GM10266 (cell line): ENCODE measurements at regions not wholly inside any gene's neighbourhood (a gene's known extent, or its start where the extent isn't known, plus 50 kb on each side); places are given as distances from the start of the nearest gene placed in this dataset.
"Not testable (repeated sequence)": the region's sequence is repeated elsewhere in the genome, so short reads cannot be mapped to it uniquely, and the experiment has no call there.

Source experiments
- DNase-seq: peaks from one replicate; pipeline ENCODE4 v3.0.0; 2012; ENCODE audit errors: extremely low spot score
- TF ChIP-seq, protein P1 (sequence below): IDR thresholded peaks from 2 replicates; pipeline ENCODE4 v1.5.1; 2012; ENCODE audit warnings: mild to moderate bottlenecking, low read depth; ENCODE audit not compliant: control insufficient read depth, insufficient read depth; ENCODE audit errors: missing control alignments

DNA sequence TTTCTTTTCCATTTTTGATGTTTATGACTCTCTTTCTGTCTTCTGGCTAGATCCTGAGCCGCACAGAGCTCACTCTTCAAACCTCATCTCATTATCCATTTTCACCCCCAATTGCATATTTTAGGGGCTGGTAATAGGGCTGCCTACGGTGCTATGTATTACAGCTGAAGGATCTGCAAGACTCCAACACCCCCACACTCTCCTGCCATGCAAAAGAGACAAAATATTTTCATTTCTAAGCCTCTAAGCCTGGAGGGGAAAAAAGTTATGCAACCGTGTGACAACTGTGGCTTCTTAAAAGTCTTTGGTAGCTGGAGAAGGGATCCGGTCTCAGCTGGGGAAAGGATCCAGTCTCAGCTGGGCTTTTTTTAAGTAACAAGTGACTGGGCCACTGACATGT is 311.6 kb downstream of the NPHP4 start:
- no peak for DNase-seq
- TF ChIP-seq, protein P1, sequence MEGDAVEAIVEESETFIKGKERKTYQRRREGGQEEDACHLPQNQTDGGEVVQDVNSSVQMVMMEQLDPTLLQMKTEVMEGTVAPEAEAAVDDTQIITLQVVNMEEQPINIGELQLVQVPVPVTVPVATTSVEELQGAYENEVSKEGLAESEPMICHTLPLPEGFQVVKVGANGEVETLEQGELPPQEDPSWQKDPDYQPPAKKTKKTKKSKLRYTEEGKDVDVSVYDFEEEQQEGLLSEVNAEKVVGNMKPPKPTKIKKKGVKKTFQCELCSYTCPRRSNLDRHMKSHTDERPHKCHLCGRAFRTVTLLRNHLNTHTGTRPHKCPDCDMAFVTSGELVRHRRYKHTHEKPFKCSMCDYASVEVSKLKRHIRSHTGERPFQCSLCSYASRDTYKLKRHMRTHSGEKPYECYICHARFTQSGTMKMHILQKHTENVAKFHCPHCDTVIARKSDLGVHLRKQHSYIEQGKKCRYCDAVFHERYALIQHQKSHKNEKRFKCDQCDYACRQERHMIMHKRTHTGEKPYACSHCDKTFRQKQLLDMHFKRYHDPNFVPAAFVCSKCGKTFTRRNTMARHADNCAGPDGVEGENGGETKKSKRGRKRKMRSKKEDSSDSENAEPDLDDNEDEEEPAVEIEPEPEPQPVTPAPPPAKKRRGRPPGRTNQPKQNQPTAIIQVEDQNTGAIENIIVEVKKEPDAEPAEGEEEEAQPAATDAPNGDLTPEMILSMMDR = no peak

DNA sequence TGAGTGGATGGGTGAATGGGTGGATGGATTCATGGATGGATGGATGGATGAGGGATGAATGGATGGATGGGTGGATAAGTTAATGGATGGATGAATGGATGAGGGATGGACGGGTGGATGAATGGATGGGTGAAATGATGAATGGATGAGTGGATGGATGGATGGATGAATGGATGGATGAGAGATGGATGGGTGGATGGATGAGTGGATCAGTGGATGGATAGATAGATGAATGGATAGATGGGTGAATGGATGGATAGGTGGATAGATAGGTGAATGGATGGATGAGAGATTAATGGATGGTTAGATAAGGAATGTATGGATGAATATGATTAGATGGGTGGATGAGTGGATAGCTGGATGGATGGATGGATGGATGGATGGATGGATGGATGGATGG is 313.5 kb downstream of the NPHP4 start:
- DNase-seq = no peak
- TF ChIP-seq, protein P1 = no peak

DNA sequence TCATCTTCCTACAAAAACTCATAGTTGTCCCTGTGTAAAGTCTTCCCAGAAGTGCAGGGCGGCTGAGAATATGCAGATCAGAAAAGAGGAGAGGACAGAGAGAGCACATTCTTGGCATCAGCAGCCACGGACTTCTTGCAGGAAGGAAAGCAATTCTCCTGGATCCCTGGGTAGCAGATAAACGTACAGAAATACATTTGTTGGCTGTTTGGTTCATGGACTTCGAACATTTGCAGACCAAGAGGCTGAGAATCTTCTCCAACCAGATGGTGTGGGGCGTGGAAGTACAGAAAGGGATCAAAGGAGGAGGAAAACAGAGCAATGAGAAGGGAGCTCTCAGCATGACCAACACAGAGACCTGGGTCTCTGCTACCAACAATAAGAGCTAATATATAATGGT is 319.9 kb downstream of the NPHP4 start:
- DNase-seq = not testable (repeated sequence)

DNA sequence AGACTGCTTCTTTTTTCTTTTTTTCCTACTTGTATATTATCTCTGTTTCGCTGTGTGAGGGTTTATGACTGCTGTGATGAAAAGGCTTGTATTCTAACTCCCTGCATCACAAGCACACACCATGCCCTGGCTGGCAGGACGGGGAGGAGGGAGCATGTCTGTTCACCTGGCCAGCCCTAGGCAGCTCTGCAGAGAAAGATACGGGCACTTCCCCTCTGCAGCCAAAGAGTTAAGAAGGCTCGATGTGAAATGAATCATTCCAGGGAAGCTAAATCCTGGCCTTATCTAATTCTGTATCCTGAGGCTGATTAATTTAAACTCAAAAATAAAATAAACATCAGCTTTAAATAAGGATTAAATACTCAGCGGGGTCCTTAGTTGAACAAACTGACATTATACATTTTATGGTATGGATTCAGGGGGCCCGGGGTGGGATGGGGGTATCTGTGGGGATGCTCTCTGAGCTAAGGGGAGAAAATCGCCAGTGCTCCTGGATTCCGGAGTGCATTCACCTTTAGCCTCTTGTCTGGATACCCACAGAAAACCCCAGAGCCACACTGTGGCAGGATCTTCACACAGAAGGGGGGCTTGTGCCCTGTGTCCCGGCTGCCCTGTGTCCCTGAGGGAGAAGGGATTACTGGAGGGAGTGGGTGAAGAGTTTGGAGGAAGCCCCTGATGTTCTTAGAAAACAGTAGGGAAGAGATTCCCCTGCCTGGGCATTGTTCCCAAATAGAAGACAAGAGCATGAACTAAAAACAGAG is 321.5 kb downstream of the NPHP4 start:
- TF ChIP-seq, protein P1 = no peak
- no peak for DNase-seq

DNA sequence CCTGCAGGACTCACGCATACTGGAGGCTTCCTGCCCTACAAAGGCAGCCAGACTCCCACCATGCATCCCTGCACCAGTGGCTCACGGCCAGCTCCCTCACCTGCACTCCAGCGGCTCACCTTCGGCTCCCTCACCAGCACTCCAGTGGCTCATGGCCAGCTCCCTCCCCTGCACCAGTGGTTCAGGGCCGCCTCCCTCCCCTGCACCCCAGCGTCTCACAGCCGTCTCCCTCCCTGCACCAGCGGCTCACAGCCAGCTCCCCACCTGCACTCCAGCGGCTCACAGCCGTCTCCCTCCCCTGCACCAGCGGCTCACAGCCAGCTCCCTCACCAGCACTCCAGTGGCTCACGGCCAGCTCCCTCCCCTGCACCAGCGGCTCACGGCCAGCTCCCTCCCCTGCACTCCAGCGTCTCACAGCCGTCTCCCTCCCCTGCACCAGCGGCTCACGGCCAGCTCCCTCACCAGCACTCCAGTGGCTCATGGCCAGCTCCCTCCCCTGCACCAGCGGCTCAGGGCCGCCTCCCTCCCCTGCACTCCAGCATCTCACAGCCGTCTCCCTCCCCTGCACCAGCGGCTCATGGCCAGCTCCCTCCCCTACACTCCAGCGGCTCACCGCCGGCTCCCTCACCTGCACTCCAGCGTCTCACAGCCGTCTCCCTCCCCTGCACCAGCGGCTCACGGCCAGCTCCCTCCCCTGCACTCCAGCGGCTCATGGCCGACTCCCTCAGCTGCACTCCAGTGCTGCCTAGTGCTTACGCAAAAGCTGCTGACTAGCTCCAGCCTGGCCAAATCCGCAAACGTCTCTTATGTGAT is 324.5 kb downstream of the NPHP4 start:
- no peak for DNase-seq

DNA sequence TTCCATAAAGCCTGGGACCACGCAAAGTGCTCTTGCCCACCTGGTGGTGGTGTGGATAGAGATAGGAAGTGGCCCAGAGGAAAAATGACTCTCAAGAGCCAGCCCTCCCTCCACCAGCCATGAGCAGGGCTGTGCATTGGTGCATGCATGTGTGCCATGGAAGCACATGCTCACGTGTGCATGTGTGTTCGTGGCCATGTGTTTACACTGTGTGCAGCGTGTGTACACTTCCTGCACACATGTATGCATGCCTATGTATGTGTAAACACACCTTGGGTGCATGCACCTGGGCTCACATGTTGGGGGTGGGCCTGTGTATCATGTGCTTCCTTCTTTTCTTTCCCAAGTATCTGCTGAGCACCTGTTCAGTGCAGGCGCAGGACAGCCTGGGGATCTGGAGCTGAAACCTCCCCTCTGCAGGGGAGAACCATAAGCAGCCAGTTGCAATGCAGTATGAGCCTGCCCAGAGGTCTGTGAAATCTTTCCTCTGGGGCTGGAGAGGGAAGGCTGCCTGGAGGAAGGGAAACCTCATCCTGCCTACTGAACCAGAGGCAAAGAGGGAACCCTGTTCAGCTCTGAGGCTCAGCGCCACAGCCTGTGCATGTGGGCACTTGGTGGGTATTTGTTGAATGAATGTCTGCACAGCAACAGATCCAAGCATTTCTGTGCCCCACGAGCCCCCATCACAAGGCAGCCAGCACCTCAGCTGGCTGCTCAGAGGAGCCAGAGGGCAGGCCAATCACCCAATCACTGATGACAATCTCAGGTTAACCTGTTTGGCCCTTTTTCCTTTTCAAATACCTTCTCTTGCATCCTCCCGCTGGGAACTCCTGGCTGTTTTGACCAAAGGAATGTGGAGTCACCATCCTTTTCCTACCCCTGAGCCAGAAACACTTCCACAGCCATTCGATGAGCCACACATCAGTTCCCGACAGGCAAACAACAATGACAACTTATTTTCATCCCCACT is 327.0 kb downstream of the NPHP4 start:
- no peak for DNase-seq
- TF ChIP-seq, protein P1 = no peak

More for the DNA sequence above, 324.5 kb downstream of the NPHP4 start:
- TF ChIP-seq, protein P1 = no peak

DNA sequence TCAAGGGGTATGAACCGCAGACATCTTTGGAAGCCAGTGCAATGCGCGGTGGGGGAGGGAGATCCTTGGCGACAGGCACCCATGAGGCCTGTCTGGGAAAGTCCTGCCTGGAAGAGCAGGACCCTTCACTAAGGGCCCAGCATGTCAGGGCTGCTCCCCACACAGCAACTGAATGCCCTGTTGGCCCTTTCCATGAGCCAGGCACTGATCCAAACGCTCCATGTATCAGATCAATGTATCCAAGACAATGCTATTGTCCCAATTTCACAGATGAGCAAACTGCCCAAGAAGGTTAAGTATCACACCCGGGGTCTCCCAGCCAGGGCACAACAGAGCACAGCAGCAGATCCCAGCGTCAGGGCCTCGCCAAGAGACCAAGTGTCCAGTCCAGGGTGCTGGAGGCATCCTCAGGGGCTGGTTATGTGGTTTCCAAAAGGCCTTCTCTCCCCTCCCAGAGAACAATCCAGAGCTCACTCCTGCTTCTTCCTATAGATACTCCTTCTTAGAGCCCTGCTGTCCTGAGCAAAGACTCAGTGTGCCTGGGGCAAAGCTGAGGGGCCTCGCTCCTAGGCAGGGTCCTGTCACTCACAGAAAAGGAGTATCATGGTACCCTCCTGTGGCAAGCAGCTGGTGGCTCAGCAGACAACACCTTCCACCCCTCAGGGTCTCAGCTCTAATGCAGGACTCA is 328.0 kb downstream of the NPHP4 start:
- TF ChIP-seq, protein P1 = no peak

More for the DNA sequence above, 328.0 kb downstream of the NPHP4 start:
- DNase-seq = no peak
